NCI-H2196 (cell line): ENCODE measurements at regions not wholly inside any gene's neighbourhood (a gene's known extent, or its start where the extent isn't known, plus 50 kb on each side); places are given as distances from the start of the nearest gene placed in this dataset.

Source experiments
- DNase-seq: peaks from one replicate; lab custom pipeline; 2025; ENCODE audit not compliant: unreplicated experiment; lab: John Stamatoyannopoulos, UW

DNA sequence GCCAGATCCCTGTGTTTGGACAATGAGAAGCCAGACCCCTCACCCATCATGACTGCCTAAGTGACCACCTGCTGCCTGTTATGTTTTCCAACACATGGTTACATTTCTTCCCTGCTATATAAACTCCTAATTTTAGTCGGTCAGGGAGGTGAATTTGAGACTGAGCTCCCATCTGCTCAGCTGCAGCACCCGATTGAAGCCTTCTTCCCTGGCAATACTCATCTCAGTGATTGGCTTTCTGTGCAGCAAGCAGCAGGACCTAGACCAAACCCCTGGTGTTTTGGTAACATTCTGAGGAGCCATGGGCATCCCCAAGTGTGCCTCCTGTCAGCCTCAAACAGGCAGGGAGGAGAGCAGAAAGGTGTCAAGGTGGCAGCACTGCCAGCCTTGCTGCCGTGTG lies 141.2 kb downstream of the CD8B2 start:
- no peak for DNase-seq

DNA sequence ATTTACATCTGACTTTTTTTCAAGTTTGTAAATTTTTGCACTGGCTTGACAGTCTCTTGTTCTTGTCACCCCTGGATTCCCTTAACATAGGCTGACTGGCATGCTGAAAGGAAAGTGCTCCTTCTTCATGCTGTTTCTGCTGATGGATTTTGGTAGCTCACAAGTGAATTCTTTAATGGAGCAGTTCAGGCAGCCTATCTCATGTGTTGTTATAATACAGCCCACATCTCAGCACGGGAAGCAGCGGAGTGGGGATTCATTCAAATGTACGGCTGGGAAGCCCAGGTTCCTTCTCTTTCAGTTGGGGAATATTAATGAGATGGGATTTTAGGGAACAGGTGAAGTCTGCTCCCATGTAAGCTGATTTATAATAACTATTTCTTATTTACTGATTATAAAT lies 142.8 kb downstream of the CD8B2 start:
- DNase-seq, result no peak

DNA sequence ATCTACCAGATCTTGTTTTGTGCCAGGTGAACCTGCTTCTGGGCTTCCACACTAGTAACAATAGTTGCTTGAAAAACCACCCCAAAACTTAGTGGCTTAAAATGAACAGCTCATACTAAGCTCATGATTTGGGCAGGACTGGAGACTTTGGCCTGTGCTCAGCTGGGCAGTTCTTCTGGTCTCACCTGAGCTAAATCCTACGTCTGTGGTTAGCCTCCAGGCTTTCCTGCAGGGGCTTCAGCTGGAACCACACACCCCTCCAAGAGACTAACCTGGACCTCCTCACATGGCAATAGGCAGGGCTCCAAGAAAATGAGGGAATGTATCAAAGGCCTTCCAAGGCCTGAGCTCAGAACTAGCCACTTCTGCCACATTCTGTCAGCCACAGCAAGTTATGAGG lies 144.1 kb downstream of the CD8B2 start:
- no peak for DNase-seq

DNA sequence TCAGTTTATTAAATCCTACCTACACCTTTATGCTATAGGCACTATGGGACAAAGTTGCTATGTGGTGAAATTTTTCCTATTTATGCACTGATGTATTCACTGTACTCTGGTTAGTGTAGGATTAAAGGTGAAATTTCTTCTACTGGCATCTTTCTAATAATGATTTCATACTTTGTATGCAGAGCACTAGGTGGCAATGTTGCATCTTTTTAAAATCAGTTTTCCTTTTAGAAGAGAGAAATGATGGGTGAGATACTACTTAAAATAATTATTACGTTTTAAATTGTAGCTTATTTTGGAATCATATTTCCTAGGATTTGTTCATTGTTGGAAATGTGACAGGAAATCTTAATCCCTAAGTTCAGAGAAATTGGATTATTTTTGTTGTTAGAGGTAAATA lies 150.9 kb downstream of the CD8B2 start:
- peak; percentile 33 for DNase-seq

DNA sequence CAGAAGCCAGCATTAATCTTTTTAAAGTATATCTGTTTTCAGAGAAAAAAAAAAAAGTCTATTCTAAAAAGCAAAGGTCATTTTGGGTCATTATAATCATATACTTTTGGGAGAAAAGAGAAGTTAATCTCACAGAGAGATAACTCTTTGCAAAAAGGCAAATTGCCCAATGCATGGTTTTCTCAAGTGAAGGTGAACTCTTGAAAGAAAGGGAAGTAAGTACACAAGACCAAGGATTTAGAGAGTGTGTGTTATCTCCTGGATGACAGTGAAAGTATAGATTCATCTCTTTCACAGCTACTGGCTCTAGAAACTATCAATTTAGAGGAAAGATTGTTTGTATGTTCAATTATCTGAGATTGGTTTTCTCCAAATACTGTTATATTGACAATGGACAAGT lies 151.4 kb downstream of the CD8B2 start:
- no peak for DNase-seq

DNA sequence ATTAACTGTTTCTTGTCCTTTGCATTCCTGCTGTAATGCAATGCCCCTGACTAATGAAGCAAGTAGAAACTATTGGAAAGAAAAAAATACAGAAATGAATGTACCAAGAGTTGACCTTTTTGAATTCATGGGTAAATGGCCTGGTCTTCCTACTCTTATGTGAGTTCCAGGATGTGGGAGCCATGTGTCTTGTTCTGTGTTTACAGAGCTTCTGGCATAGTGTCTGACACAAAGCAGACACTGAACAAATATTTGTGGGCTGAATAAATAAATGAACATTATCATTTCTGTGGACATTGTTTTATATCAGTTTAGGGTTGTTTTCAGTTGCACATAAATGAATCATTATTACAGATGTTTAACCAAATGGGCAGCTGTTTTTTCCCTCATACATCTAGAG lies 155.5 kb downstream of the CD8B2 start:
- DNase-seq, result no peak

DNA sequence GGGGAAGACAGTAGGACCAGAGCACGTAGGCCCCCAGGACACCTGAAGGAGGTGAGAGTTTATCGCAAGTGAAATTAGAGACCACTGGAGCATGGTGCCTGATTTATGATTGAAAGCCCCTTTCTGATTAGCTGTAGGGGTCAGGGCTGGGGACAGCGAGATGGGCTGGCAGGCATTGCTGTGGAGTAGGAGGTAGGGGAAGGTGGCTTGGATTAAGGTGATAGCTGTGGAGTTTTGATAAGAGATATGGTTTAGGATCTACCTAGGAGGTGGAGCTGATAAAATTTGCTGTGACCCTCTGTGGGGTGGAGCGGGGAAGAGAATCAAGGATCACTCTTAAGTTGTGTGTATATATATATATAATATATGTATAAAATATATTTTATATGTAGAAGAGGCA lies 157.5 kb downstream of the CD8B2 start:
- DNase-seq, result no peak

DNA sequence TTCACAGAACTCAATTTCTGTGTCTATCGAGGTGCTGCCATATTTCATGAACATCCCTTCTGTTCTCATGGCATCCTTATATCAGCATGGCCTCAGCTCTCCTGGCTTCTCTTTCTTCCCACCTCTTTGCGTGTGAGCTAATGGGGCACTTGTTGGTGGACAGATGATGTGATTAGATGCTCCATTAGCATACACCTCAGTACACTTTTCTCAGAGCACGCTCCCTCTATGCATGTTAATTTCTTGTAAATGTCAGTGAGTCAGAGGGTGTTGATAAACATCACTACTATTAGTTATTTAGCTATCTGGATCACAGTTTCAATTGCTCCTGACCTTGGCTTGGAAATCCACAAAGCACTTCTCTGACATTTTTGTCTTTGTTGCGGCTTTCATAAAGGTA lies 159.4 kb downstream of the CD8B2 start:
- no peak for DNase-seq

DNA sequence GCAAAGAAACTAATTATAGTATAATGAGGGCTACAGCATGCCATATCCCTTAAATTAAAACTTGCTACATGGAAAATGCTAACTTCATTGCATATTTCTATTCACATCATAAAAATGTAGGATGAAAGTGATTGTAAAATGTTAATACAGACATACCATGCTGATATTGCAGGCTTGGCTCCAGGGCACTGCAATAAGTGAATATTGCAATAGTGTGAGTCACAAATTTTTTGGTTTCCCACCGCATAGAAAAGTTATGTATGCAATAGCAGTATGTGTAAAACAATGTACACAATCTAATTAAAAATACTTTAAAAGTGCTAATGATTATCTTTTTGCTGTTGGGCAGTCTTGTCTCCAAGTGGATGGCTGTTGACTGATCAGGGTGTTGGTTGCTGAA lies 162.1 kb downstream of the CD8B2 start:
- no peak for DNase-seq

DNA sequence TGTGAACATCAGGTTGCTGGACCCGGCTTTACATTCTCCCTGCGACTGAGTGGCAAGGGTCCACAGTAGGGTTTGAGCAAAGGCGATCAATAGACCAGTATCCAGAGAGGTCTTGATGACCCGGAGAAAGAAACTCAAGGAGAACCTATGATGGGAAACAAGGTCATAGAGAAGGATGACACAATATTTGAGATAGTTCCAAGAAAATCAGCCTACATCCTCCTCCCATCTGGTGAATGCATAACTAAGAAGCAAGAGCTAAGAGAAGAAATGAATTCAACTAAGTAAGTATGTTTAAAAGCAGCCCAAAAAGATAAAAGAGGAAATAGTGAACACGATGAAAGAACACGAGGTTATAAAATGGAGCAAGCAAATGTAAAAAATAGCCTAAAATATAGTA lies 166.3 kb downstream of the CD8B2 start:
- no peak for DNase-seq

DNA sequence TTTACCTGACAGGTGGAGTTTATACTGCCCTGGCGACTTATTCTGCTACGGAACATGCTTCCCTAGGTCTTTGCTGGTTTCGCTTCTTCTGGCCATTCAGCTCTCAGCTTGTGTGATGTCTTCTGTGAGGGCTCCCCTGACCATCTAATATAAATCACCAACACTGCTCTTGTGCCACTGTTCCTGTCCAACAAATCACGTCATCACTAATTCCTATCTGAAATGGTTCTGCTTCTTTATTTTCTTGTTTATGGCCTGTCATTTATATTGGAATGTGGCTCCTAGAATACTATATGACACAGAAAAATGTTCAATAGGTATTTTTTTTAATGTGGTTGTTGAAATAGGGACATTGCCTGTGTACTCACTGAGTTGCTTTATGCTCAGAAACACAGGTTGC lies 171.5 kb downstream of the CD8B2 start:
- DNase-seq, result no peak

DNA sequence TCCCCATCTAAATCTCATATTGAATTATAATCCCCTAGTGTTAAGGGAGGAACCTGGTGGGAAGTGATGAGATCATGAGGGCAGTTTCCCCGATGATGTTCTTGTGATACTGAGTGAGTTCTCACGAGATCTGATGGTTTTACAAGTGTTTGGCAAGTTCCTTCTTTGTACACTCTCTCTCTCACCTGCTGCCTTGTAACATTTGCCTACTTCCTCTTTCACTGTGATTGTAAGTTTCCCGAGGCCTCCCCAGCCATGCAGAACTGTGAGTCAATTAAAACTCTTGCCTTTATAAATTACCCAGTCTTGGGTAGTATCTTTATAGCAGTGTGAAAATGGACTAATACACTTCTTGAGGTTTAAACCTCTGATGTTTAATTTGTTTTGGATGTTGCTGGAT lies 177.5 kb downstream of the CD8B2 start:
- no peak for DNase-seq

DNA sequence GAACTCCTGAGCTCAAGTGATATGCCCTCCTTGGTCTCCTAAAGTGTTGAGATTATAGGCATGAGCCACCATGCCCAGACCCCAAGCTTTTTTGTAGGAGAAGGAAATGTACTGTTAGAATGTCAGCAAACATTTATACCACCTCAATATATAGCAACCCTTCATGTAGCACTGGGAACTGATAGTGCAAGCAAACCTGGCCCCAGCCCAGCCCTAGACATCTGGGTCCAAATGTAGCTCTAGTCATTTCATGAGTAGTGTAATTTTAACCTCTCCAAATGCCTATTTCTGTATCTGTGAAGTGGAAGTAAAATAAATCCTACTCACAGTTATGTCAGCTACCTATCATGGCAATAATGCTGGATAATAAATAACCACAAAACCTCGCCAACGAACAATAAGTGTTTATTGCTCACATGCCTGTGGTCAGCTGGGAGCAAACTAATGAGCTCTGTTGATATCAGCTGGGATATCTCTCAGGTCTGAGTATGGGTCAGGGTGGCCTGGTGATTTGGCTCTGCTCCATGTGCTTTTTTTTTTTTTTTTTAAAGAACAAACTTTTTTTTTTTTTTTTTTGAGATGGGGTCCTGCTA lies 180.4 kb downstream of the CD8B2 start:
- DNase-seq, result no peak

DNA sequence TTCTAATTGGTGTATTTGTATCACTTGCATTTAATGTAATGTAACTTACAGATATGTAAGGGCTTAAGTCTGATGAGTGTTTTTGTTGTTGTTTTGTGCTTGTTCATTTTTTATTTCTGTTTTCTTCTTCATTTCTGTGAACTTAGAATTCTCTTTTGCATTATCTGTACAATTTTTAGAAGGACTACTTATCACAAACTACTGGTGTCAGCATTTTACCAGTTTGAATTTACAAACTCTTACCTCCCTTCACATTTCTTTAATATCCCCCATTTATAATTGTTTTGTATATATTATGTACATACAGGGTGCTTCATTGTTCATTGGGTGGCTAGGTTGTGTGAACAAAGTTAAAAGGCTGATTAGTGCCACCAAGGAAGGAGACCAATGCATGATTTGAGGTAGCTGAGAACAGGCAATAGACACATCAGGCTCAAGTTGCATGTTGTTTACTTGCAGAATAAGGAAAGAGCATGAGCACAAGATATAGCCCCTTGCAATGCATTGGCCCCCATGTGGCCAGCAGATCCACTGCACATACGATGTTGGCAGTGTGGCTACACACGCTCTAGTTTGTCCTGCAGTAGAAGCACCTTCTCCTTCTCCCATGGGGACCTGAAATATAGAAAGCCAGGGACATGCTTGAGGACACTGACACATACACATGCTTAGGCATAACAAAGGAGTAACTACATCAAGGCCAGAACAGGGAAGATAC lies 198.2 kb downstream of the CD8B2 start:
- DNase-seq, result no peak

DNA sequence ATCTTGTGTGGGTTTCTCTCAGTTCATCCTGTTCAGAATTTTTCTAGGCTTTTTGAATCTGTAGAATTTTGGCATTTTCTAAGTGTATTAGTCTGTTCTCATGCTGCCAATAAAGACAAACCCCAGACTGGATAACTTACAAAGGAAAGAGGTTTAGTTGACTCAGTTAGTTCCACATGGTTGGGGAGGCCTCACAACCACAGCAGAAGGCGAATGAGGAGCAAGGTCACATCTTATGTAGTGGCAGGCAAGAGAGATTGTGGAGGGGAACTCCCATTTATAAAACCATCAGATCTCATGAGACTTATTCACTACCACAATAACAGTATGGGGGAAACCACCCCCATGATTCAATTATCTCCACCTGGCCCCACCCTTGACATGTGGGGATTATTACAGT lies 199.2 kb downstream of the ST6GAL2 start:
- no peak for DNase-seq

DNA sequence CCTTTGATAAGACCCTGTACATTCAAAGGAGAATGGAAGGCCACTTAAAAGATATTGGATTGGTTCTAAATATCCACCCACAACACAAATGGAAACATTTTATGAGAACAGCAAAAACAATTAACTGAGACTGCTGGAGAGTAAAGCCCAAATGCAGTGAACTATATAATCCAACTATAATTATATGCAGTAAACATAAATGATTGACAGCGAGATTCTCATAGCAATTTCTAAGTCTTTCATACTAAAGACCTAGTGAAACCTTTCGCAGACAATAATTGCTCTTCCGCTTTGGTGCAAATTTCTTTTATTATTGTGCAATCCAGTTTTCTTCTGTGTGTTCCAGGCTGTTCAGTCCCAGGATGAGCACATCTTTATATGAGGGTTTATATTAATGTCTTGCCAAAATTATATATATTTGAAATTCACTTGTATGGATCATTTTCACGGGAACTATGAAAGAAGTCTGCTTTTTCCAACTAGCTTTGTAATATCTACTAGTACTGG lies 190.9 kb downstream of the ST6GAL2 start:
- no peak for DNase-seq

DNA sequence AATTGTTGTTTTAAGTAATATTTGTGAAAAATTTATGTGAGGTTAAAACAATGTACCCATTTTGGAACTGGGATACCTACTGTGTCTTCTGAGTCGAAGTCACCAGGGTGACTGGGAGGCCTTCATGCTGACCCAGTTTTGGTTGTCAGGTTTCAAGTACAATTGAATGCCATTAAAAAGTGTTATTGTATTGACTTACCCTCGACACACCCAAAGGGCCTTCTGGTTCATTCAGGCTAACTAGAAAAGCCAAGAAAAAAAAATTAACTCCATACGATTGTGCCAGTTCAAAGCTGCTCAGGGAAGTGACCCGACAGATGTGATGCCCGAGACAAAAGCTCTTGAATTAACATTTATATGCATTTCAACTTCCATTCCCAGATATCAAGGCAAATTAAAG lies 190.0 kb downstream of the ST6GAL2 start:
- no peak for DNase-seq

DNA sequence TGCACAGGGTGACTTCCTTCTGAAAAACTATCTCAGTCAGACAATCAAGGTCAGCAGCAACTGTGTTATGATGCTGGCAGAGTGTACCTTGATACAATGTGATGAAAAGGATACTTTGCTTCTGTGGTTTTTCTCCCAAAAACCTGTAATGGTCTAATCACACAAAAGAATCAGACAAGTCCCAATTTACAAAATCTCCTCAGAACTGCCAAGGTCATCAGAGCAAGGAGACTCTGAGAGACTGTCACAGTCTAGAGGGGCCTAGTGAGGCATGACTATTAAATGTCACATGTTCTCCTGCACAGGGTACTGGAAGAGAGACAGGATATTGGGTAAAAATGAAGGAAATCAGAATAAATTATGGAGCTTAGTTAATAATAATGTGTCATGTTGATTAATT lies 185.4 kb downstream of the ST6GAL2 start:
- DNase-seq, result no peak

DNA sequence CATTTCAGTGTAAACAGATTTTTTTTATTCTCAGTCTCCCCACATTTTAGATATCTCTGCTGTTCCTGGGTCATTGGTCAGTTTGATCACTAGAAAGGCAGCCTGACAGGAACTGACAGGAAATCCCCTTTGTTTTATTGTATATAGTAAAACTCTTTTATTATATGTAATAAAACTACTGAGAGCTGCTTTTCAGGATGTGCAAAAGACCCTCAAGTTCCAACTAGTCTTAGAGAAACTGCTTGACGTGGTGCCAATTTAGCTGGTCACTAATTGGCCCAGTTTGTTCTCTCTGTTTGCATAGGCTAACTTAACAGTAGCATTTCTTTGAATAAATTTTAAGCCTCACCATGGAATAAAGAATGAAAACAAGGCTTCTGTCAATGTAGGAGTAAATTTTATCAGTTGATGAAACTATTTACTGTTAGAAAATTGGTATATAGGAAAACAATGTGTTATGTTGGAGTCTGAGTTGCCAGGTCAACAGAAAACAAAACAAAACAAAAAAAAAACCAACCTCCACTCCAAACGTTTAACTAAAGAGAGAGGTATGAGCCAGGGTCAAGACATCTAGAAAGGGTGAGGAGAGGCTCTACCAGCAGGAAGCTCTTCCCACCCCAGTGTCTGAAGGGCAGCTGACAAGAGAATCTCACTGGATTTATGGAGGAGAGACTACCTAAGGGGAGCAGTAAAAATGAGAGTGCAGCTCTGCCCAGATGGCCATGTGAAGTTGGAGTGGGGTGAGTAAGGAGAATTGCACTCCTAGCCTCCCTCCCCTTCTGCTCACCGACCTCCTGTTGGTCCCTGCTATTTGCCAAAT lies 184.6 kb downstream of the ST6GAL2 start:
- no peak for DNase-seq

DNA sequence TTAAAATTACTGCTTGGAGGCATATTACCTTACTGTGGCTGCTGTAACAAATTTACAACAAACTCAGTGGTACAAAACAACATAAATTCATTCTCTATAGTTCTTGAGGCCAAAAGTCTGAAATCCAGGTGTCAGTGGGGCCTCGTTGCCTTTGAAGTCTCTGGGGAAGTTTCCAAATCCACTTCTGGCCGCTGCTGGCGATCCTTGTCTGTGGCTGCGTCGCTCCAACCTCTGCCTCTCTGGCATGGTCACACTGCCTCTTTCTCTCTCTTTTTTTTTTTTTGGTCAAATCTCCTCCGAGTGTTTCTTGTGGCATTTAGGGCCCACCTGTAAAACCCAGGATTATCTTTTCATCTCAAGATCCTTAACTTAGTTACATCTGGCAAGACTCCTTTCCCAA lies 182.8 kb downstream of the ST6GAL2 start:
- DNase-seq, result no peak

DNA sequence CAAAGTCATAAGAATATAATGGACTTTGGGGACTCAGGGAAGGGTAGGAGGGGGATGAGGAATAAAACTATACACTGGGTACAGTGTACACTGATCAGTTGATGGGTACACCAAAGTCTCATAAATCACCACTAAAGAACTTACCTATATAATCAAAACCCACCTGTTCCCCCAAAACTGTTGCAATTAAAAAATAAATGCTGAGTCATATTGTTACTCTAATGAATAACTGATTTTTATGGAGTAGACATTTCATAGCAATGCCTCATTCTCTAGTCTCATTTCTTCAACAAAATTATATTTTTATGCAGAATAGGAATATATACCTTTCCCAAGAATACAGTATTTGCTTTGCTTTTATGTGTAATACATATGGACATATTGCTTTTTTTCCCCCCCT lies 181.2 kb downstream of the ST6GAL2 start:
- DNase-seq, result no peak

DNA sequence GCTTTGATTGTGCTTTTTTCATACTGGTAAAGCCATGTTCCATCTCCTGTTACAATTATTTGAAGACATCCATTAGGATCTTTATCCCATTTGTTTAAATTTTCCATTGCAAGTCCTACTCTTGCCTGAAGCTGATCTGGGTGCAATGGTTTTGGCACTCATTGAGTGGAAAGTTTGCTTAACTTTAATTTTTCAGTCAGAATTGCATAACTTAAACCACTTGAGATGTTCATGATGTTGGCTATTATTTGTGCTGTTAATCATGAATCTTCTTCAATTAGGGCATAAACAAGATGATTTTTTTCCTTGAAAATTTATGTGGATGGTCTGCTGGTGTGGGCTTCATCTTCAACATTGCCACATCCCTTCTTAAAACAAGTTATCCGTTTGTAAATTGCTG lies 180.1 kb downstream of the ST6GAL2 start:
- DNase-seq, result no peak
